ENCODE measurements at regions not wholly inside any gene's neighbourhood (a gene's known extent, or its start where the extent isn't known, plus 50 kb on each side); places are given as distances from the start of the nearest gene placed in this dataset.
"Not testable (repeated sequence)": the region's sequence is repeated elsewhere in the genome, so short reads cannot be mapped to it uniquely, and the experiment has no call there.

- DNase-seq: no peak
Measured at GRCh38 chr7:69508736-69509135, 89.5 kb upstream of the AUTS2 start.

DNA sequence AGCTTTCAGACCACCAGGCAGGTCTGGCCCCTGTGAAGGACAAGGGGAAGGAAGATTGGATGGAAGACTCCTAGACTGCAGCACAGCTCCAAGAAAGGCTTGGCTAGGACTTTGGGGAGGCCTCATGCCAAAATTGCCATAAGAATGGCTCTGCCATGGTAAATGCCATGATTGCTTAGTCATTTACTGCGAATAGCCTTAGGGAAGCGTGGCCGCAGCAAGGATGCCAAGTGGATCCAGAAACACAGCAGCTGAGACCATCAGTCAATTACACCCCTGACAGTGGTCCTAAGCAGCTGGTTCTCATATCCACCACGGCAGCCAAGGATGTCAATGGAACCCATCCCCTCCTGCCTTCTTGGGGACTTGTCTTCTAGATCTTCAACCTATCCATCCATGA, 88.2 kb upstream of the AUTS2 start:
- DNase-seq: no peak

- DNase-seq: no peak
Measured at GRCh38 chr7:69515495-69516212, 82.6 kb upstream of the AUTS2 start.

DNA sequence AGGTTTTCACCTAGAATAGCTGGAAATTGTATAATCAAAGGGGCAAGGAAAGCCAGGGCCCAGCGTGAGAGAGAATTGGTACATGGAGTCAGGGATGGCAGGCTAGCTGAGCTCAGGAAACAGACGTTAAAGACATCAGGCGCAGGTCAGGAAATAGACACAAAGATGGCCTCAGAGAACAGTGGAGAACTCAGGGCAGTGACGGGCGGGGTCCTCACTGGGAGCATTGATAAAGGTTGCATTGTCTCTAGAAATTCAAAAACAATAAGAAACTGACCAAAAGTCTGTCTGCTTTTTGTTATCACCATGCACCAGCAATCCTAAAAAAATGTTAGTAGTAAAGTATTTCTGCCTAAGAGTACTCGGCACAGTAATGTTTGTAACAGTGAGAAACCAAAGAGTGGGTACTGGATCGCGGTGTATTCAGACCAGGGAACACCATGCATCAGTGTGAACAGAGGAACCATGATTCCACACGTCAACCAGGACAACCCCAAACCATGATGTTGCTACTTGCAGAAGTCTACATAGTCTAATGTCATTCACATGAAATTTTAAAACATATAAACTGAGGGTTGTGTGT, 81.9 kb upstream of the AUTS2 start:
- no peak for DNase-seq

GRCh38 chr7:69517985-69518704, 80.1 kb upstream of the AUTS2 start:
- DNase-seq: peak; percentile 24

DNA sequence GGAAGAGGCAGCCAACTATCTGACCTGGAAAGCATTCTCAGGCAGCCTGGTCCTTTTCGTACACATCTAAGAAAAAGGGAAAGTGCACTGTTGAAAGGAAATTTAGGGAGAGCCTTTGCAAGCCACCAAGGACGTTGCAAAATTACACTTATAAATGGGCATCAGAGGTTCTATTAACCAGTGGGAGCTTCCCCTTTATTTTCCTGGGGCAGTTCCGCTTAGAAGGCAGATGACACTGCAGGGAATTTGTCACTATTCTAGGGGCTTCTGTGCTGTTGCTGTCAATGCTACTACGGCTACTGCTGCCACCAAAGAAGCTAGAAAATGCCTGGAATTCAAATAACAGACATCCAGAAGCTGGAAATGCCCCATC, 79.6 kb upstream of the AUTS2 start:
- DNase-seq: no peak

DNA sequence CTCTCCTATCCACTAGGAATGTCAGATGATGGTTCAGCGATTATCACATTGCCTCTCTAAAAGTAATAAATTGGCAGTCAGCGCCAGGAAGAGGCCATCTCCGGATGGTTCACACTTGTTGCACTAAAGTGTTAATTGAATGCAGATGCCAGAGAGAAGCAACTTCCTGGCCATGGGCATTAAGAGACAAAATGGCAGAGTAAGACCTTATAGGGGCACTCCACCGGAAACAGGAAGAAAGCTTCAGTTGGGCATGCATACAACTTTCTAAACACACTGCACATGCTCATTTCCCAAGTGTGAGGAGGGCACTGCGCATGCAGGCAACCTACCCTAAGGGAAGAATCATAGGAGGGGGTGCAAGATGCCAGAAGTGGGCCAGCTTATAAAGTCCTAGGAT, 71.7 kb upstream of the AUTS2 start:
- no peak for DNase-seq

- DNase-seq: no peak
Measured at GRCh38 chr7:69527706-69528105, 70.6 kb upstream of the AUTS2 start.

DNA sequence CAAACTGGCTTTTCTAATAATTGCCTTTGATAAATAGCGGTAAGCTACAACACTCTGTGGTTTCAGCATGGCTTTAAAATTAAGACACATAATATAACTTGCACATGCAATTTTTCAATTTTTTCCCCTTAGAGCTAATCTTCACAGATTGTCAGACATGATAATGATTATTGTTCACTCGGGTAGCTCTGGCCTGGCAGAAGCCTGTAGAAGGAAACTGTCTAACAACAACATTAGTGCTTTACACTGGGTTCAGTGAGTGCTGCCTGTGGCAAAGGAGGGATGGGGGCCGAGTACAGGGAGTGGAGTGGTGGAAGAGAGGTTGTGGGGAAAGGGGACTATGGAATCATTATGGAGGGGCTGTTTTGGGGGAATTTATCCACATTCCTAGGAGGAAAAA, 67.2 kb upstream of the AUTS2 start:
- DNase-seq: no peak

GRCh38 chr7:69534461-69535041, 63.7 kb upstream of the AUTS2 start:
- DNase-seq: no peak

GRCh38 chr7:69537691-69538090, 60.6 kb upstream of the AUTS2 start:
- DNase-seq: no peak

- no peak for DNase-seq
Measured at GRCh38 chr7:69539531-69539930, 58.7 kb upstream of the AUTS2 start.

- no peak for DNase-seq
Measured at GRCh38 chr7:69540287-69540686, 58.0 kb upstream of the AUTS2 start.

DNA sequence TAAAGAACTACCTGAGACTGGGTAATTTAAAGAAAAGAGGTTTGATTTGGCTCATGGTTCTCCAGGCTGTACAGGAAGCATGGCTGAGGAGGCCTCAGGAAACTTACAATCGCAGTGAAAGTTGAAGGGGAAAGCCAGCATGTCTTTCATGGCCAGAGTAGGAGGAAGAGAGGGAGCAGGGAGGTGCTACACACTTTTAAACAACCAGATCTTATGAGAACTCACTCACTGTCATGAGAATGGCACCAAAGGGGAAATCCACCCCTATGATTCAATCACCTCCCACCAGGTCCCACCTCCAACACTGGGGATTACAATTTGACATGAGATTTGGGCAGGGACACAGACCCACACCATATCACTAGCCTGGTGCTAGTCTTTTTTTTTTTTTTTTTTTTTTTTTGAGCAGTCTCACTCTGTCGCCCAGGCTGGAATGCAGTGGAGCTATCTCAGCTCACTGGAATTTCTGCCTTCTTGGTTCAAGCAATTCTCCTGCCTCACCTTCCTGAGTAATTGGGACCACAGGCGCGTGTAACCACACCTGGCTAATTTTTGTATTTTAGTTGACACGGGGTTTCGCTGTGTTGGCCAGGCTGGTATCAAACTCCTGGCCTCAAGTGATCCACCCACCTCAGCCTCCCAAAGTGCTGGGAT, 56.4 kb upstream of the AUTS2 start:
- not testable (repeated sequence) for DNase-seq

DNA sequence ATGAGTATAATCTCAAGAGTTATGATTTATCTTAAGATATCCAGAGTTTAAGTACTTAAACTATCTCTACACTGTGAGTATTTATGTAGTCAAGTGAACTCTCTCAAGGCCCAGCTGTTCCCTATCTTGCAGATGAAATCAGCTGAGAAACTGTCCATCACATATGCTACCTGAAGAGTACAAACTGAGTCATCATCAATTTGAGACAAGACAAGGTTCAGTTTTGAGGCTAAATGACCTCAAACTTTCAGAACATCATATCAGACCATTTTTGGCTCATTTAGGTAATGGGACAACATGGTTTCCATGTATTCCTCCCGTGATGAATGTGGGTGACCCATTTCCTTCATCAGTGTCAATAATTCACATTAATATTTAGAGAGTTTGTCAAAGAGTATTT, 53.1 kb upstream of the AUTS2 start:
- no peak for DNase-seq

Data from NCI-H146 (cell line).